ENCODE measurements at regions not wholly inside any gene's neighbourhood (a gene's known extent, or its start where the extent isn't known, plus 50 kb on each side); places are given as distances from the start of the nearest gene placed in this dataset.
A peak's percentile ranks its signal among the peaks of the same experiment; 100 is the strongest.

- H3K4me3 Mint-ChIP-seq = no peak overlapping the region
Observed at GRCh38 chr10:8508882-8509281, 454.4 kb downstream of the GATA3 start.

GRCh38 chr10:8510471-8510870 is 456.0 kb downstream of the GATA3 start:
- H3K4me1 ChIP-seq = no peaks in the 10 kb centered on the region
- H3K4me3 ChIP-seq = no peak overlapping the region
- no peaks in the 10 kb centered on the region for H3K36me3 Mint-ChIP-seq
- H3K27ac ChIP-seq = no peak overlapping the region
- H3K27me3 ChIP-seq = no peaks in the 10 kb centered on the region
- H3K4me1 Mint-ChIP-seq = peaks cover 3% of the 10 kb centered on the region
- TF ChIP-seq EZH2 (IDR thresholded peaks at IDR 0.05) (no peak), EZH2phosphoT487 (IDR thresholded peaks at IDR 0.05) (no peak), CTCF (IDR thresholded peaks at IDR 0.05) (no peak)
- no peaks in the 10 kb centered on the region for H3K9me3 ChIP-seq (ENCODE audit: low read depth)
- H4K20me1 ChIP-seq (ENCODE audit: low read depth) = no peaks in the 10 kb centered on the region
- no peak overlapping the region for H3K9ac ChIP-seq
- H3K27me3 Mint-ChIP-seq (ENCODE audit: insufficient read depth, low read depth) = peaks cover 2% of the 10 kb centered on the region
- H3K4me2 ChIP-seq = no peak overlapping the region
- H3K4me3 Mint-ChIP-seq = no peak overlapping the region
- H3F3A ChIP-seq (ENCODE audit: low read depth) = no peaks in the 10 kb centered on the region
- H3K9me3 Mint-ChIP-seq = peaks cover 2% of the 10 kb centered on the region
- no peak overlapping the region for H2AFZ ChIP-seq (replicated peaks)
- DNase-seq (ENCODE audit: low spot score) = no peak
- no peaks in the 10 kb centered on the region for H3K36me3 ChIP-seq
- no peaks in the 10 kb centered on the region for H3K79me2 ChIP-seq (ENCODE audit: low read depth)
- H3K27ac Mint-ChIP-seq = no peak overlapping the region

More at GRCh38 chr10:8508882-8509281, 454.4 kb downstream of the GATA3 start:
- H3K36me3 ChIP-seq = no peaks in the 10 kb centered on the region
- peaks cover 15% of the 10 kb centered on the region for H3K4me1 ChIP-seq
- H3K27ac Mint-ChIP-seq = no peak overlapping the region
- H3K4me3 ChIP-seq = no peak overlapping the region
- H3K27me3 ChIP-seq = no peaks in the 10 kb centered on the region
- H3K9ac ChIP-seq = no peak overlapping the region
- no peaks in the 10 kb centered on the region for H3K9me3 Mint-ChIP-seq
- H3K27ac ChIP-seq = no peak overlapping the region
- no peak overlapping the region for H3K4me2 ChIP-seq
- H2AFZ ChIP-seq (replicated peaks) = no peak overlapping the region
- no peak for TF ChIP-seq CTCF (IDR thresholded peaks at IDR 0.05)
- no peak for TF ChIP-seq EZH2 (IDR thresholded peaks at IDR 0.05)
- no peak for TF ChIP-seq EZH2phosphoT487 (IDR thresholded peaks at IDR 0.05)
- peaks cover 2% of the 10 kb centered on the region for H3K27me3 Mint-ChIP-seq (ENCODE audit: insufficient read depth, low read depth)
- no peaks in the 10 kb centered on the region for H4K20me1 ChIP-seq (ENCODE audit: low read depth)
- peaks cover 19% of the 10 kb centered on the region for H3K4me1 Mint-ChIP-seq
- peaks cover 1% of the 10 kb centered on the region for H3F3A ChIP-seq (ENCODE audit: low read depth)
- no peaks in the 10 kb centered on the region for H3K9me3 ChIP-seq (ENCODE audit: low read depth)
- DNase-seq (ENCODE audit: low spot score) = no peak
- H3K36me3 Mint-ChIP-seq = no peaks in the 10 kb centered on the region
- no peaks in the 10 kb centered on the region for H3K79me2 ChIP-seq (ENCODE audit: low read depth)

DNA sequence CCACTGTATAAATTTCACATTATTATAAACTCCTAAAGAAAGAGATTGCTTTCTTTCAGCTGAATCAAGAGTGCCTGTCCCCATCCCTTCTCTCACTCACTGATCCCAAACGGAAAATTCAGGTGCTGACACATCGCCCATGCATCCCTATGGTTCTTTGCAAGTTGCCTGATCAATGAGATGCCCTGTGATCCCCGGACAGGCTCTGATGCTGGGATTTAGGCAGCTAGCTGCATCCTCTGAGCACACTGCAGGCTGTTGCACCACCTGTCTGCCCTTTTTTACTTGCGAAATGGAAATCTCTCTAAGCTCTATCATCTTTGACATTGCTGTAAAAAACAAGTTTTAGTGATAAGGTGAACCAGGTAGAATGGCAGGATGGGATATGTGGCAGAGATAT is 456.5 kb downstream of the GATA3 start:
- no peaks in the 10 kb centered on the region for H3K4me1 Mint-ChIP-seq
- no peak overlapping the region for H3K9ac ChIP-seq
- no peaks in the 10 kb centered on the region for H3F3A ChIP-seq (ENCODE audit: low read depth)
- H3K27ac Mint-ChIP-seq = no peak overlapping the region
- H3K4me2 ChIP-seq = no peak overlapping the region
- no peak overlapping the region for H2AFZ ChIP-seq (replicated peaks)
- H3K27me3 ChIP-seq = no peaks in the 10 kb centered on the region
- H3K27me3 Mint-ChIP-seq (ENCODE audit: insufficient read depth, low read depth) = peaks cover 2% of the 10 kb centered on the region
- no peak overlapping the region for H3K27ac ChIP-seq
- no peaks in the 10 kb centered on the region for H3K36me3 Mint-ChIP-seq
- no peaks in the 10 kb centered on the region for H4K20me1 ChIP-seq (ENCODE audit: low read depth)
- DNase-seq (ENCODE audit: low spot score) = peak; percentile 18
- no peaks in the 10 kb centered on the region for H3K4me1 ChIP-seq
- TF ChIP-seq EZH2 (IDR thresholded peaks at IDR 0.05) (no peak), CTCF (IDR thresholded peaks at IDR 0.05) (no peak), EZH2phosphoT487 (IDR thresholded peaks at IDR 0.05) (no peak)
- no peak overlapping the region for H3K4me3 Mint-ChIP-seq
- no peaks in the 10 kb centered on the region for H3K79me2 ChIP-seq (ENCODE audit: low read depth)
- peaks cover 2% of the 10 kb centered on the region for H3K9me3 Mint-ChIP-seq
- H3K9me3 ChIP-seq (ENCODE audit: low read depth) = no peaks in the 10 kb centered on the region
- H3K4me3 ChIP-seq = no peak overlapping the region
- no peaks in the 10 kb centered on the region for H3K36me3 ChIP-seq

All from neural progenitor cell (in vitro differentiated cells).